ENCODE measurements at regions not wholly inside any gene's neighbourhood (a gene's known extent, or its start where the extent isn't known, plus 50 kb on each side); places are given as distances from the start of the nearest gene placed in this dataset.
A peak's percentile ranks its signal among the peaks of the same experiment; 100 is the strongest.

- DNase-seq (ENCODE audit: low read depth) = peak; percentile 53
Measured at GRCh38 chr4:124322234-124323065, 390.1 kb downstream of the ANKRD50 start.

- DNase-seq (ENCODE audit: low read depth) = no peak
Measured at GRCh38 chr4:124325690-124326089, 386.8 kb downstream of the ANKRD50 start.

- DNase-seq (ENCODE audit: low read depth) = no peak
Measured at GRCh38 chr4:124329134-124329533, 383.4 kb downstream of the ANKRD50 start.

GRCh38 chr4:124330045-124330444 lies 382.5 kb downstream of the ANKRD50 start:
- no peak for DNase-seq (ENCODE audit: low read depth)

GRCh38 chr4:124331781-124332180 lies 380.8 kb downstream of the ANKRD50 start:
- DNase-seq (ENCODE audit: low read depth) = no peak

GRCh38 chr4:124333466-124333865 lies 379.1 kb downstream of the ANKRD50 start:
- DNase-seq (ENCODE audit: low read depth) = no peak

GRCh38 chr4:124334119-124334518 lies 378.4 kb downstream of the ANKRD50 start:
- DNase-seq (ENCODE audit: low read depth) = peak; percentile 85

GRCh38 chr4:124337874-124338273 lies 374.7 kb downstream of the ANKRD50 start:
- DNase-seq (ENCODE audit: low read depth) = no peak

GRCh38 chr4:124343661-124344171 lies 368.8 kb downstream of the ANKRD50 start:
- DNase-seq (ENCODE audit: low read depth) = no peak

- no peak for DNase-seq (ENCODE audit: low read depth)
Measured at GRCh38 chr4:124372916-124373315, 339.6 kb downstream of the ANKRD50 start.

- no peak for DNase-seq (ENCODE audit: low read depth)
Measured at GRCh38 chr4:124386163-124386562, 326.4 kb downstream of the ANKRD50 start.

GRCh38 chr4:124386648-124387047 lies 325.9 kb downstream of the ANKRD50 start:
- DNase-seq (ENCODE audit: low read depth) = no peak

GRCh38 chr4:124389591-124389990 lies 322.9 kb downstream of the ANKRD50 start:
- DNase-seq (ENCODE audit: low read depth) = no peak

GRCh38 chr4:124390861-124391260 lies 321.7 kb downstream of the ANKRD50 start:
- no peak for DNase-seq (ENCODE audit: low read depth)

- no peak for DNase-seq (ENCODE audit: low read depth)
Measured at GRCh38 chr4:124396333-124396732, 316.2 kb downstream of the ANKRD50 start.

GRCh38 chr4:124401606-124402005 lies 310.9 kb downstream of the ANKRD50 start:
- DNase-seq (ENCODE audit: low read depth) = no peak

GRCh38 chr4:124409044-124409443 lies 303.5 kb downstream of the ANKRD50 start:
- peak; percentile 27 for DNase-seq (ENCODE audit: low read depth)

- peak; percentile 79 for DNase-seq (ENCODE audit: low read depth)
Measured at GRCh38 chr4:124414276-124415040, 298.1 kb downstream of the ANKRD50 start.

- DNase-seq (ENCODE audit: low read depth) = peak; percentile 56
Measured at GRCh38 chr4:124415146-124415545, 297.4 kb downstream of the ANKRD50 start.

GRCh38 chr4:124417371-124417770 lies 295.2 kb downstream of the ANKRD50 start:
- no peak for DNase-seq (ENCODE audit: low read depth)

GRCh38 chr4:124420166-124420695 lies 292.3 kb downstream of the ANKRD50 start:
- no peak for DNase-seq (ENCODE audit: low read depth)

GRCh38 chr4:124423160-124423559 lies 289.4 kb downstream of the ANKRD50 start:
- peak; percentile 45 for DNase-seq (ENCODE audit: low read depth)

- no peak for DNase-seq (ENCODE audit: low read depth)
Measured at GRCh38 chr4:124426279-124426678, 286.3 kb downstream of the ANKRD50 start.
